H1 (cell line): ENCODE measurements at regions not wholly inside any gene's neighbourhood (a gene's known extent, or its start where the extent isn't known, plus 50 kb on each side); places are given as distances from the start of the nearest gene placed in this dataset.

Source experiments
- CTCF ChIA-PET: fragments of 300-600 bp; sonication (Branson Sonifier 250); formaldehyde crosslinking; loops from one replicate; lab custom pipeline; 2021; ENCODE audit not compliant: partially characterized antibody; lab: Charles Lee
- POLR2A ChIA-PET: fragments of 300-600 bp; sonication (Branson Sonifier 250); formaldehyde crosslinking; loops from one replicate; lab custom pipeline; 2021; ENCODE audit warnings: inconsistent platforms; ENCODE audit not compliant: partially characterized antibody; lab: Charles Lee
- DNase-seq, 2 experiments: peaks; one replicate each; pipeline versions ENCODE4 v3.0.0 to v3.0.0-alpha.2; 2010 to 2022; ENCODE audit warnings: low spot score in 2 of 2, low read depth in 1 of 2, mixed read lengths in 1 of 2
- FAIRE-seq: peaks from 2 replicates; lab custom pipeline; 2011; peaks lifted over from hg19 to GRCh38; lab: Jason Lieb, UNC
- H2AFZ ChIP-seq: 2 replicates; pipeline ENCODE4 v1.8.1; 2012; ENCODE audit warnings: low read length, inconsistent platforms
- H2AK5ac ChIP-seq: 2 replicates; pipeline ENCODE4 v1.6.1; 2013; ENCODE audit warnings: low read depth, low read length
- H2BK120ac ChIP-seq: replicated peaks from 2 replicates; pipeline ENCODE3; 2013; ENCODE audit warnings: low read depth, low read length, inconsistent platforms
- H2BK12ac ChIP-seq: 2 replicates; pipeline ENCODE4 v1.6.1; 2013; ENCODE audit warnings: low read depth, low read length
- H2BK15ac ChIP-seq: 2 replicates; pipeline ENCODE4 v1.6.1; 2013; ENCODE audit warnings: low read length
- H2BK20ac ChIP-seq: 2 replicates; pipeline ENCODE4 v1.6.1; 2013; ENCODE audit warnings: low read length
- H2BK5ac ChIP-seq: 2 replicates; pipeline ENCODE4 v1.6.1; 2013; ENCODE audit warnings: low read depth, low read length
- H3K14ac ChIP-seq: 2 replicates; pipeline ENCODE4 v1.6.1; 2013; ENCODE audit warnings: inconsistent platforms; ENCODE audit not compliant: insufficient read length
- H3K18ac ChIP-seq: 2 replicates; pipeline ENCODE4 v1.6.1; 2013; ENCODE audit warnings: low read length; ENCODE audit errors: extremely low read depth
- H3K23ac ChIP-seq: 2 replicates; pipeline ENCODE4 v1.6.1; 2013; ENCODE audit warnings: inconsistent platforms; ENCODE audit not compliant: insufficient read length
- H3K23me2 ChIP-seq: 2 replicates; pipeline ENCODE4 v1.6.1; 2013; ENCODE audit warnings: low read depth, low read length
- H3K27ac ChIP-seq: 2 replicates; pipeline ENCODE4 v1.6.1; 2011; ENCODE audit warnings: low read depth, low read length, inconsistent platforms
- H3K27me3 ChIP-seq, 4 experiments: replicated peaks in 1 of 4; 1 replicate in 1 of 4; 2 replicates in 3 of 4; pipeline versions ENCODE4 v1.6.1 to v1.8.1; 2011 to 2013; ENCODE audit warnings: low read length in 3 of 4, mild to moderate bottlenecking in 3 of 4, inconsistent platforms in 2 of 4, mixed read lengths in 2 of 4, moderate library complexity in 1 of 4; ENCODE audit not compliant: control insufficient read depth in 3 of 4, insufficient read depth in 3 of 4; ENCODE audit errors: extremely low read depth in 1 of 4
- H3K36me3 ChIP-seq, 4 experiments: 2 replicates each; pipeline versions ENCODE4 v1.6.1 to v1.8.1; 2011 to 2013; ENCODE audit warnings: mild to moderate bottlenecking in 4 of 4, low read length in 3 of 4, moderate library complexity in 2 of 4, control low read depth in 1 of 4, inconsistent platforms in 1 of 4; ENCODE audit not compliant: insufficient read depth in 4 of 4, control insufficient read depth in 2 of 4
- H3K4ac ChIP-seq: replicated peaks from 2 replicates; pipeline ENCODE3; 2013; ENCODE audit warnings: low read length, low read depth, mixed read lengths, inconsistent platforms; ENCODE audit not compliant: insufficient read length
- H3K4me1 ChIP-seq, 4 experiments: replicated peaks in 1 of 4; 1 replicate in 1 of 4; 2 replicates in 3 of 4; pipeline versions ENCODE4 v1.6.1 to v1.8.1; 2011 to 2013; ENCODE audit warnings: low read length in 3 of 4, inconsistent platforms in 2 of 4, mixed read lengths in 1 of 4; ENCODE audit not compliant: insufficient read depth in 4 of 4, control insufficient read depth in 3 of 4
- H3K4me2 ChIP-seq, 2 experiments: 2 replicates each; pipeline versions ENCODE4 v1.6.1 to v1.8.1; 2011 to 2013; ENCODE audit warnings: low read depth in 2 of 2, low read length in 2 of 2, control low read depth in 1 of 2, inconsistent platforms in 1 of 2, mild to moderate bottlenecking in 1 of 2; ENCODE audit not compliant: insufficient read depth in 1 of 2
- H3K4me3 ChIP-seq, 4 experiments: fragments of 200-600, 300-600 bp in 1 of 4; sonication (generic), shearing (Covaris generic), sonication (Bioruptor Twin) in 1 of 4; 2 replicates each; pipeline versions ENCODE4 v1.5.1 to v1.8.1; 2011 to 2016; ENCODE audit warnings: low read length in 4 of 4, low read depth in 3 of 4, control low read depth in 2 of 4, inconsistent platforms in 2 of 4, mild to moderate bottlenecking in 2 of 4, mixed read lengths in 1 of 4, moderate library complexity in 1 of 4; ENCODE audit not compliant: insufficient read depth in 2 of 4; ENCODE audit errors: extremely low read depth in 1 of 4
- H3K56ac ChIP-seq: replicated peaks from 2 replicates; pipeline ENCODE3; 2013; ENCODE audit warnings: low read depth, mild to moderate bottlenecking, mixed read lengths, low read length, inconsistent platforms; ENCODE audit not compliant: insufficient read length
- H3K79me1 ChIP-seq: 2 replicates; pipeline ENCODE4 v1.6.1; 2013; ENCODE audit warnings: low read depth, low read length, control low read depth
- H3K79me2 ChIP-seq, 2 experiments: 2 replicates each; pipeline versions ENCODE4 v1.6.1 to v1.8.1; 2012 to 2013; ENCODE audit warnings: low read length in 2 of 2, mild to moderate bottlenecking in 2 of 2, inconsistent platforms in 1 of 2; ENCODE audit not compliant: insufficient read depth in 2 of 2, control insufficient read depth in 1 of 2
- H3K9ac ChIP-seq, 4 experiments: replicated peaks in 1 of 4; 1 replicate in 1 of 4; 2 replicates in 3 of 4; pipeline versions ENCODE4 v1.6.1 to v1.8.1; 2011 to 2013; ENCODE audit warnings: low read depth in 3 of 4, low read length in 3 of 4, control low read depth in 2 of 4, mild to moderate bottlenecking in 2 of 4, moderate library complexity in 2 of 4, inconsistent platforms in 1 of 4; ENCODE audit errors: extremely low read depth in 1 of 4
- H3K9me3 ChIP-seq, 2 experiments: 2 replicates each; pipeline versions ENCODE4 v1.6.1 to v1.8.1; 2012 to 2013; ENCODE audit warnings: mild to moderate bottlenecking in 2 of 2, moderate library complexity in 2 of 2, control low read depth in 1 of 2, inconsistent platforms in 1 of 2, low read depth in 1 of 2, low read length in 1 of 2, mixed read lengths in 1 of 2; ENCODE audit not compliant: insufficient read depth in 2 of 2
- H4K20me1 ChIP-seq, 2 experiments: replicated peaks in 1 of 2; 2 replicates each; pipeline versions ENCODE3 to v1.8.1; 2011 to 2013; ENCODE audit warnings: inconsistent platforms in 2 of 2, low read length in 2 of 2, mild to moderate bottlenecking in 1 of 2; ENCODE audit not compliant: insufficient read depth in 2 of 2, control insufficient read depth in 1 of 2
- H4K5ac ChIP-seq: 2 replicates; pipeline ENCODE4 v1.6.1; 2013; ENCODE audit warnings: low read length, low read depth, mixed read lengths, inconsistent platforms; ENCODE audit not compliant: insufficient read length
- H4K8ac ChIP-seq: 2 replicates; pipeline ENCODE4 v1.8.0; 2013; ENCODE audit warnings: mild to moderate bottlenecking, moderate library complexity, low read length, inconsistent platforms; ENCODE audit not compliant: insufficient read depth; ENCODE audit errors: extremely low read depth
- H4K91ac ChIP-seq: replicated peaks from 2 replicates; pipeline ENCODE3; 2013; ENCODE audit warnings: low read length, mixed read lengths, inconsistent platforms; ENCODE audit not compliant: insufficient read length
- BCL11A ChIP-seq, 2 experiments: IDR thresholded peaks; one replicate each; pipeline ENCODE4 v1.6.1; 2011; ENCODE audit warnings: low read depth in 2 of 2, low read length in 2 of 2, mild to moderate bottlenecking in 2 of 2
- BRCA1 ChIP-seq: IDR thresholded peaks from 2 replicates; pipeline ENCODE4 v1.6.1; 2012; ENCODE audit warnings: low read depth, low read length, improper control_type of control experiment
- CBX8 ChIP-seq: fragments of 300-800, 300-1000 bp; sonication (generic); IDR thresholded peaks from 2 replicates; pipeline ENCODE4 v1.7.1; 2016; ENCODE audit warnings: low read depth, low read length, borderline replicate concordance
- CREB1 ChIP-seq: IDR thresholded peaks from 2 replicates; pipeline ENCODE4 v1.6.1; 2012; ENCODE audit warnings: inconsistent platforms
- E2F6 ChIP-seq: IDR thresholded peaks from 2 replicates; pipeline ENCODE4 v1.6.1; 2012; ENCODE audit warnings: inconsistent platforms
- EZH2 ChIP-seq: fragments of 200-600 bp; sonication (generic); IDR thresholded peaks from 2 replicates; pipeline ENCODE4 v1.7.1; 2012; ENCODE audit warnings: low read depth, mild to moderate bottlenecking, moderate library complexity, low read length, inconsistent platforms; ENCODE audit not compliant: severe bottlenecking
- KDM5A ChIP-seq: fragments of 200-600 bp; IDR thresholded peaks from 2 replicates; pipeline ENCODE4 v1.7.1; 2012; ENCODE audit warnings: mild to moderate bottlenecking, low read length, inconsistent platforms, mixed read lengths
- POLR2AphosphoS5 ChIP-seq: IDR thresholded peaks from 2 replicates; pipeline ENCODE4 v1.6.1; 2011; ENCODE audit warnings: low read depth, low read length
- POU5F1 ChIP-seq: IDR thresholded peaks from 2 replicates; pipeline ENCODE4 v1.6.1; 2011; ENCODE audit warnings: low read depth, mild to moderate bottlenecking, low read length, moderate library complexity
- RAD21 ChIP-seq, 2 experiments: IDR thresholded peaks in 1 of 2; conservative IDR thresholded peaks in 1 of 2; 2 replicates each; pipeline ENCODE4 v1.6.1; 2011; ENCODE audit warnings: low read depth in 2 of 2, low read length in 2 of 2, improper control_type of control experiment in 1 of 2, inconsistent platforms in 1 of 2, mild to moderate bottlenecking in 1 of 2, moderate library complexity in 1 of 2
- SIRT6 ChIP-seq: IDR thresholded peaks from one replicate; pipeline ENCODE4 v1.7.1; 2012; ENCODE audit warnings: low read length, inconsistent platforms
- TBP ChIP-seq: IDR thresholded peaks from 2 replicates; pipeline ENCODE4 v1.6.1; 2011; ENCODE audit warnings: low read depth, low read length, improper control_type of control experiment
- TCF12 ChIP-seq: IDR thresholded peaks from 2 replicates; pipeline ENCODE4 v1.6.1; 2011; ENCODE audit warnings: low read depth, mild to moderate bottlenecking, low read length
- YY1 ChIP-seq: IDR thresholded peaks from 2 replicates; pipeline ENCODE4 v1.6.1; 2011; ENCODE audit warnings: low read depth, mild to moderate bottlenecking, low read length
- ZNF274 ChIP-seq: IDR thresholded peaks from 2 replicates; pipeline ENCODE4 v1.7.0; 2012; ENCODE audit warnings: low read length, borderline replicate concordance; ENCODE audit errors: extremely low read depth
- WGBS, 2 experiments: shearing (Covaris generic) in 1 of 2; methylation state at CpG; one replicate each; pipeline versions ENCODE4 v1.1.6 to v1.1.7; 2013 to 2015; ENCODE audit warnings: low lambda C conversion rate in 2 of 2, mixed read lengths in 2 of 2, inconsistent platforms in 1 of 2, low coverage in 1 of 2, missing lambda C conversion rate in 1 of 2; ENCODE audit not compliant: insufficient replicate concordance in 2 of 2, insufficient coverage in 1 of 2, insufficient read length in 1 of 2; ENCODE audit errors: extremely low coverage in 1 of 2, missing lambda C conversion rate in 1 of 2; 5-methylcytosine and 5-hydroxymethylcytosine counted together

GRCh38 chr6:17006543-17006942, 95.3 kb upstream of the STMND1 start:
- Histone ChIP-seq H3K9me3 (no peaks in the 10 kb centered on the region), H2BK120ac (no peak overlapping the region), H2BK5ac (no peak overlapping the region), H3K4ac (no peak overlapping the region), H3K27me3 (no peaks in the 10 kb centered on the region), H3K79me2 (no peaks in the 10 kb centered on the region), H3K4me3 (no peak overlapping the region), H3K4me1 (no peaks in the 10 kb centered on the region), H2BK15ac (no peak overlapping the region), H3K9ac (no peak overlapping the region), H3K36me3 (no peaks in the 10 kb centered on the region), H3K14ac (no peak overlapping the region), H2AFZ (no peak overlapping the region), H4K5ac (no peak overlapping the region), H4K91ac (no peak overlapping the region), H3K18ac (no peak overlapping the region), H3K23ac (no peak overlapping the region), H2AK5ac (no peak overlapping the region), H3K4me2 (no peak overlapping the region), H3K23me2 (no peaks in the 10 kb centered on the region), H3K27ac (no peak overlapping the region), H3K79me1 (no peaks in the 10 kb centered on the region), H2BK20ac (no peak overlapping the region), H2BK12ac (no peak overlapping the region), H3K56ac (no peak overlapping the region), H4K20me1 (no peaks in the 10 kb centered on the region), H4K8ac (no peak overlapping the region)
- POLR2A ChIA-PET: no interaction called here
- DNase-seq: no peak
- no peak for TF ChIP-seq YY1
- no peak for TF ChIP-seq EZH2
- TF ChIP-seq POU5F1: no peak
- no peak for TF ChIP-seq CREB1
- no peak for TF ChIP-seq TCF12
- no peak for TF ChIP-seq BCL11A (IDR thresholded peaks at IDR 0.05; ENCODE audit: low read depth in 2 of 2, low read length in 2 of 2)
- no peak for TF ChIP-seq POLR2AphosphoS5
- no peak for TF ChIP-seq RAD21 (IDR thresholded peaks at IDR 0.05 in 1 of 2, conservative IDR thresholded peaks at IDR 0.05 in 1 of 2; ENCODE audit: low read depth in 2 of 2, low read length in 2 of 2)
- TF ChIP-seq TBP: no peak
- no peak for TF ChIP-seq KDM5A
- TF ChIP-seq BRCA1: no peak
- TF ChIP-seq SIRT6: no peak
- no peak for TF ChIP-seq ZNF274
- TF ChIP-seq CBX8: no peak
- no peak for TF ChIP-seq E2F6
- WGBS, 2 experiments: 84% methylated on average over 4 of the region's 4 CpGs; no CpG with 5 or more reads in 1 of the 2 experiments
- no peak for FAIRE-seq
- CTCF ChIA-PET: interaction anchor here (1.4 to 2.6 kb wide), 2 partner anchors 10 to 42 kb away, joined by 4 to 11 read pairs; no protein-coding TSS in a partner anchor
